Pulmonary artery endothelial cell (primary cell): ENCODE measurements at regions not wholly inside any gene's neighbourhood (a gene's known extent, or its start where the extent isn't known, plus 50 kb on each side); places are given as distances from the start of the nearest gene placed in this dataset.
"Not testable (repeated sequence)": the region's sequence is repeated elsewhere in the genome, so short reads cannot be mapped to it uniquely, and the experiment has no call there.

Experiments used
- DNase-seq: peaks from one replicate; pipeline ENCODE4 v3.0.0-alpha.2; 2011; ENCODE audit warnings: low read depth, low spot score

DNA sequence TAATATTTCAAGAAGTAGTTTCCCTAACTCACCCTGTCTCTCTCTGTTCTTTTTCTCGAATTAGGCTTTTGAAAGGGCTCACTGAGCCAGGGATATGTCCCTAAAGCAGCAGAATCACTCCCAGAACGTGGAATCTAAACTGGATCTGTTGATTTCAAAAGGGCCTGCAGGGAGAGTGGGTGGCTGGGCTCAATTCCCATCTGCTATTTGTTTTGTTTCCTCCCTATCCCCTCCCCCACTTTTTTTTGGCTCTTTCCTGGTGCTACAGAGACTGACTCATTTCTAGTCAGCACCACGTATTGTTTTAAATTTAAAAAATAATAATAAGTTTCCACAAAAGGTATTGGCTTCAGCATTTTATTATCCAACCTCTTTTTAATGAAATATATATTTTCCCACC is 961.5 kb downstream of the FAM181B start:
- DNase-seq, result no peak

DNA sequence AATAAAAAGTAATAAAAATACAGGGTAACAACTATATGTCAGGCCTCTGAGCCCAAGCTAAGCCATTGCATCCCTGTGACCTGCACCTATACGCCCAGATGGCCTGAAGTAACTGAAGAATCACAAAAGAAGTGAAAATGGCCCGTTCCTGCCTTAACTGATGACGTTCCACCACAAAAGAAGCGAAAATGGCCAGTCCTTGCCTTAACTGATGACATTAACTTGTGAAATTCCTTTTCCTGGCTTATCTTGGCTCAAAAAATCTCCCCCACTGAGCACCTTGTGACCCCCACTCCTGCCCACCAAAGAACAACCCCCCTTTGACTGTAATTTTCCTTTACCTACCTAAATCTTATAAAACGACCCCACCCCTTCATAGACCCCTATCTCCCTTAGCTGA is 963.8 kb downstream of the FAM181B start:
- not testable (repeated sequence) for DNase-seq

DNA sequence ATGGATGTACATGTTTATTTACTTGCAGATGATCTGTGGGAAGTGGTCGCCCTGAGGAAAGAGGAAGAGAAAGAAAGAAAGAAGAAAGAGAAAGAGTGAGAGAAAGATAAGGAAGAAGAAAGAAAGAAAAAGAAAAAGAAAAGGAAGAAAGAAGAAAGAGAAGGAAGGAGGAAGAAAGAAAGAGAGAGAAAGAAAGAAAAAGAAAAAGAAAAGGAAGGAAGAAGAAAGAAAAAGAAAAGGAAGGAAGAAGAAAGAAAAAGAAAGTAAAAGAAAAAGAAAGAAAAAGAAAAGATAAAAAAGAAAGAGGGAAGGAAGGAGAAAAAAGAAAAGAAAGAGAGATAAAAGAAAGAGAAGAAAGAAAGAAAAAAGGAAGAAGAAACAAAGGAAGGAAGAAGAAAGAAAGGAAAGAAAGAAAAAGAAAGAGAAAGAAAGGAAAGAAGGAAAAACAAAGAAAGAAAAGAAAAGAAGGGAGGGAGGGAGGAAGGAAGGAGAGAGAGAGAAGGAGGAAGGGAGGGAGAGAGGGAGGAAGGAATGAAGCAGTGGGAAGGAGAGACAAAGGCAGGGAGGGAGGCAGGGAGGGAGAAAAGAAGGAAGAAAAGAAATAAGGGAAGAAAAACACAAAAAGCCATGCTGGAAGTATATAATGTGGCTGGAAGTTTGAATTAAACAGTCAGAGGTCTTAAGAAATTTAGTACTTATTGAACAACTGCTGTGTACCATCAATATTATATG is 976.6 kb downstream of the FAM181B start:
- no peak for DNase-seq

DNA sequence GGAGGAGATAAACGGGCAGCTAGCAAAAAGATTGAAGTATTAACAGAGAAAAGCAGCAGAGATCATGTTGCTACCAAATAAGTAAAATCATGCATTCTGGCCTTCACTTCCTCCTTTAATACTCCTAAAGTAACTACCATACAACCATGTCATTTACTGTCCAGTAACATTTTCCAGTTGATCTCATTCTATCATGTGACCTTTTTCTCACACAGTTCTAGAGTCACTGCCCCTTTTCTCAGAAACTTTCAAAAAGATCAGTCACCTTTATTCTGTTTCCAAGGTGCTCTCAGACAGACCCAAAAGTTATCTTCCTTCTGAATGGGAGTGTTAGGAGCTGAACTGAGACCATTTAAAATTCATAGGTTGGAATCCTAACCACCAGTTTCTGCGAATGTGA is 984.4 kb downstream of the FAM181B start:
- DNase-seq, result no peak

DNA sequence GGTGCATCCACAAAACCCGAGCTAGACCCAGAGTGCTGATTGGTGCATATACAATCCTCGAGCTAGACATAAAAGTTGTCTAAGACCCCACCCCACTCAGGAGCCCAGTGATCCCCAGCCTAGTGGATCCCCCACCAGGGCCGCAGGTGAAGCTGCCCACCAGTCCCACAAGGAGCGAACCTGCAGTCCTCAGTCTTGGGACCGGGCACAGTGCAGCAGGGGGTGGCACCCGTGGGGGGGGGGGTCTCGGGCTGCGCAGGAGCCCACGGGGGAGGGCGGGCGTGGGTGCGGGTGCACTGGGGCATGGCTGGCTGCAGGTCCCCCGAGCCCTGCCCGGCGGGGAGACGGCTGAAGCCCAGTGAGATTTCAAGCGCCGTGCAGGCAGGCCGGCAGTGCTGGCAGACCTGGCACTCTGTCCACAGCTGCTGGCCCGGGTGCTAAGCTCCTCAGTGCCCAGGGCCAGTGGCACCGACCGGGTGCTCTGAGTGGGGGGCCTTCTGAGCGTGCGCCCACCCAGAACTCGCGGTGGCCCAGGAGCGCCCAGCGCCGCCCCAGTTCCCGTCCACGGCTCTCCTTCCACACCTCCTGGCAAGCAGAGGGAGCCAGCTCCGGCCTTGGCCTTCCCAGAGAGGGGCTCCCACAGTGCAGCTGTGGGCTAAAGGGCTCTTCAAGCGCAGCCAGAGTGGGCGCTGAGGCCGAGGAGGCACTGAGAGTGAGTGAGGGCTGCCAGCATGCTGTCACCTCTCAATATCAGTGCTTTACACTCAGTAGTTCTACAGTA is 989.1 kb downstream of the FAM181B start:
- no peak for DNase-seq

DNA sequence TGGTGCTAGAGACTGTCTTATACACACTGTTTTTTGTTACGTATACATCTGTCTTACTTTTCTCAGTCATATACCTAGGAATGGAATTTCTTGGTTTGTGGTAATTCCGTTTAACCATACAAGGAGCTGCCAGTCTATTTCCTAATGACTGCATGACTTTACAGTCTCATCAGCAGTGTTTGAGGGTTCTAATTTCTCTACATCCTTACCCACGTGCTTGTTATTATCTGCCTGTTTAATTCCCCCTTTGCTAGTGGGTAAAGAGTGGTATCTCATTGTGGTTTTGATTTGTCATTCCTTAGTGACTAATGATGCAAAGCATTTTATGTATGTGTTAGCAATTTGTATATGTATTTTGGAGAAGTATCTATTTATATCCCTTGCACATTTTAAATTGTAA is 1008.0 kb downstream of the FAM181B start:
- DNase-seq, result no peak

DNA sequence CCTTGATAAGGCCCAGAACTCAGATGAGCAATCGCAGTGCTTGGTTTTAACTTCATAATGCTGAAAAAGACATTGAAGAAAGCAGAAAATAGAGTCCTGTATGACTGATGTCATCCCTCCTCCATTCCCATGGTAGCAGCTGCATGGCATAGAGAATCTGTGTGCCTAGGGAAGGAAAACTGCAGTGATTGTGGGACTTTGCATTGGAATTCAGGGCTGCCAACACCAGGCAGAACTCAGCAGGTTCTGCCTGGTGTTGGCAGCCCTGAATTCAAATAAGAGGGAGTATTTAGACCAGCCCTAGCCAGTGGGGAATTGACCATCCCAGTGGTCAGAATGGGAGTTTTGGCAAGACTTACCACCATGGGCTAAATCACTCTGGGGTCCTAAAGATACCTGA is 1016.0 kb downstream of the FAM181B start:
- no peak for DNase-seq

DNA sequence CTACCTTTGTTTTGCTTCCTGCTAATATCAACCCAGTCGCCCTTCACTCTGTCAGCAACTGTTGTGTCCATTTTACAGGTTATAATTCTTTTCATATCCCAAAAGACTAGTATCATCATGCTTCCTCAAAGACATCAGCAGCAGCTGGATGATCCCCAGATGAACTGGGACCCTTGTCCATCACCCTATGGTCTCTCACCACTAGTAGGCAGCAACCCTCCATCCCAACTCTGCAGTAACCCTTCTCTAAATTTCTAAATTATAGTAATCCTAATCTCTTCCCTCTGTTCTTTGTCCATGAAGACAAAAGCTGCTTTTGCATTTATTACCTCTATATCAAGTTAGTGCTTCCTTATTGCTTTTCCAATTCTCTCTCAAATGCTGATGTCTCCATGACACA is 1025.8 kb downstream of the FAM181B start:
- DNase-seq, result no peak

DNA sequence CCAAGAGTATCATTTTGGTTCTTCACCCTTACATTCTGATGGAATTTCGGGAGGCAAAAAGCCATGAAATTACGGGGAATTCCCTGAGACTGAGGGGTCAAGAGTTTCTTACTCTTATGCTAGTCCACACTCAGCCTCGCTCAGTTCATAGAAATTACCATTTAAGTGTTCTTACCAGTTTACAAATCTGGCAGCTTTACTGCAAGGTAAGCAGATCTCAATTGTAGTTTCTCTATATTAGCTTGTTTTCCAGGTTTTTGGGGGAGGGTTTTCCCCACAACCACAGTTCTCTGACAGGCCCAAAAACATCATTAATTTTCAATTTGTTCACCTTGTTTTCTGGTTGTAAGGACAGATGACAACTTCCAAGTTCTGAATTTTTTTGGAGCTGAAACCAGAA is 1028.4 kb downstream of the FAM181B start:
- DNase-seq, result no peak

DNA sequence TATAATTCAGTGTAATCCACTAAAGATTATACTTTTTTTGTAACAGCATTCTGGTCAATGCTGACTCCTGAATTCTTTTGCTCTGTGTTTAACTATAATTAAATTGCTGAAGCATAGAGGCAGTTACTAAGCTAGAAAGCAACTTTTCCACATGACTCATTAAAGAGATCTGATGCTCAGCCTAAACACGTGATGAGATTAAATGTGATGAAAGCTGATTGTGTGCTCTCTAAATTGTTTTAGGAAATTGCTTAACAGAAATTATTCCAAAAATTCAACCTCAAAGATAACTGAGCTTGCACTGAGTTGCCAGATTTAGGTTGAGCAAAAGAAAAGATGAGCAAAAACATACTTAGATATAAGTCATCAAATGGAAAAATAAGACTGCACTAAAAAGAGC is 1033.6 kb downstream of the FAM181B start:
- DNase-seq, result no peak

DNA sequence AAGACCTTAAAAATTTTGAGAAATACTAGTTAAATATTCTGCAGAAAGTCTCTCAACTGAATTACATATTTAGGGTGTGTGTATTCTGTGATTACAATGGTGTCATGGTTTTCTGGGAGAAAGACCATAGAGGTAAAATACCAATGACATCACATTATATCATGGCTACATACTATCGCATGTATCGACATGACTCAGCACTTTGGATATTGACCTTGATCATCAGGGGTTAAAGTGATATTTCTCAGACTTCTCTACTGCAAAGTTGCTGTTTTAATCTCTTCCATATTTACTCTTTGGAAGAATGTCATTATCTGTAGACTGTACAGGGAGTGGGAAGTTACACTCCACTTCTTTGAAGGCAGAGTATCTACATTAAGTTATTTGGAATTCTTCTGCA is 1046.6 kb downstream of the FAM181B start:
- DNase-seq, result no peak

DNA sequence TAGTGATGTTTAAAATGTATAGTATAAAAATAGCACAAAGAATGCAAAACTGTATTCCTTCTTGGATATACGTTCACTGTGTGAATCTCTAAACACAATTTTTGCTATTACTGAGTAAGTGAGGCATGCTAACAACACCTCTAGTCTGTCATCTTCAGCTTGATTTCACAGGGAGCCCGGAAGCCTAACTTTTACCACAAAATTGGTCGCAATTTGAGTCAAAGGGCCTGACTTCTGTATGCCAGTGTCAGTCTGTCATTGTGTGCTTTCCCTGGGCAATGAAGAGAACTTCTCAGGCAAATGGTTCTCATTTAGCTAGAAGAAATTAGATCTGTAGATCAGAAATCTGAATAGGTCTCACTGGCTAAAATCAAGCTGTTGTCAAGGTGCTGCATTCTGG is 1059.5 kb downstream of the FAM181B start:
- DNase-seq, result no peak

DNA sequence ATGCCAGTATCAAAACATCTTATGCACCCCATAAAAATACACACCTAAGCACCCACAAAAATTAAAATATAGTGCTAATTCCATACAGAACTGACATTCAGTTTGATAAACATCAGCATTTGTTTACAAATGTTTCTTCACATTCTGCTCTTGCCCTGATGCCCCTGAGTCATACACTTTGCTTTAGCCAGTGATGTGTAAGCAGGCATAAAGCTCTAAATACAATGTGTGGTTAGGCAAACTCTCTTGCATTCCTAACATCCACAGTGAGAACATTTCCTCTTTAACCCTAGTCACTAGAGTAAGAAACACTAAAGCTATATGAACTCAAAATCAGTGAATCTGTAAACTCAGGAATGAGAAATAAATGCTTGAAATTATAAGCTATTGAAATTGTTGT is 1060.7 kb downstream of the FAM181B start:
- no peak for DNase-seq

DNA sequence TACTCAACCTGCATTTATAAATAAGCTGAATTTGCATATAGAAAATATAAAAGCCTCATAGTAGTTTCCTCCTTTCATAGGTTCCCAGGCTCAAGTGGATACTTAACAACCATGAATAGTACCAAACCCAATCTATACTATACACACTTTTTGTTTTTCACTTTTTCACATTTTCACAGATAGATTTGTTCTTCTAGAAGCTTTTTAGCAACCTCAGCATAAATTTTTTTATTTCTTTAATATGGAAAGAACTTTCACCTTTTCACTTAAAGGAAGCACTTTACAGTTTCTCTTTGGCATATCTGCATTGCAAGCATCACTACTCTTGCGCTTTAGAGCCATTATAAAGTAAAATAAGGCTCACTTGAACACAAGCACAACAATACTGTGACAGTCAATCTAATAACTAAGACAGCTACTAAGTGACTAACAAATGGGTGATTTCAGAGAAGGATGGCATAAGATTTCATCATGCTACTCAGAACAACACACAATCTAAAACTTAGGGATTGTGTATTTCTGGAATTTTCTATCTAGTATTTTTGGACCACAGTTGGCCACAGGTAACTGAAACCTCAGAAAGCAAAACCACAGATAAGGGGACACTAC is 1063.6 kb downstream of the FAM181B start:
- no peak for DNase-seq

DNA sequence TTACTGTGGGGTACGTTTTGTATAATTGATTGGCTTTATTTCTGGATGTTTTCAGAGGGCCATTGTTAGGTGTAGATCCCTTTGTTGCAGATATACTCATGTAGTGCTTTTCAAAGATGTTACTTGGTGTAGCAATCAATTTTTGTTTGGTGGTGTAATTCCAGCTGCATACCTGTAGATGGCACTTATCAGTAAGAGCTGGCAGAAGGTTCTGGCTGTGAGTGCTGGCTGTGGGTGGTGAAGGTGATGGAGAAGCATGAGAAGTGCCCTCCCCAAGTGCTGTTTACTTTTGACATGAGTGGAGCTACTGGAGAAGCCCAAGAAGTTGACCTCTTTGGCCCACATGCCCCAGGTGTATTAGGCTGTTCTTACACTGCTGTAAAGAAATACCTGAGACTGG is 1074.9 kb downstream of the FAM181B start:
- no peak for DNase-seq

DNA sequence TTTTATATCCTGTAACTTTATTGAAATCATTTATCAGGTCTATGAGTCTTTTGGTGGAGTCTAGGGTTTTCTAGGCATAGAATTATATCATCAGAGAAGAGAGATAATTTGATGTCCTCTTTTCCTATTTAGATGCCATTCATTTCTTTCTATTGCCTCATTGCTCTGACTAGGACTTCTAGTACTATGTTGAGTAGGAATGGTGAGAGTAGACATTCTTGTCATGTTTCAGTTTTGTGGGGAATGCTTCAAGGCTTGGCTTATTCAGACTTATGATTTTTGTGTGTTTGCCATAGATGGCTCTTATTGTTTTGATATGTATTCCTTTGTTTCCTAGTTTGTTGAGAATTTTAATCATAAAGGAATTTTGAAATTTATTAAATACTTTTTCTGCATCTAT is 1078.3 kb downstream of the FAM181B start:
- no peak for DNase-seq

DNA sequence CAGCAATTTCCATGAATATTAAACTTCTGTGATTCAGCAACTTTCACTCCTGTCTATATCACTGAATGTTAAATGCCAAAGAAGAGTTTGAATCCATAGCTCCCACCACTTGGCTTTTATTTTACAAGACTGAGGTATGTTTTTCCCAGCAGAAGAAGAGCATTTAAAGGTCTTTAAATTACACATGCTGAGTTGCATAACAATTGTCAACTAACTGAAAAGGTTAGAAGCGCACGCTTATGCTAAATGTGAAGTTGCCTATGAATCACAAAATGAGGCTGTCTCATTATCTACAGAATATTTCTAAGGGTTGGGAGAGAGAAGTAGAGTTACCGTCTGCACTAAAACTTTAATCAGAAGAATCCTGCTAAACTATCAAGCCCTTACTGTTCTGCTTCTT is 1086.3 kb downstream of the FAM181B start:
- no peak for DNase-seq

DNA sequence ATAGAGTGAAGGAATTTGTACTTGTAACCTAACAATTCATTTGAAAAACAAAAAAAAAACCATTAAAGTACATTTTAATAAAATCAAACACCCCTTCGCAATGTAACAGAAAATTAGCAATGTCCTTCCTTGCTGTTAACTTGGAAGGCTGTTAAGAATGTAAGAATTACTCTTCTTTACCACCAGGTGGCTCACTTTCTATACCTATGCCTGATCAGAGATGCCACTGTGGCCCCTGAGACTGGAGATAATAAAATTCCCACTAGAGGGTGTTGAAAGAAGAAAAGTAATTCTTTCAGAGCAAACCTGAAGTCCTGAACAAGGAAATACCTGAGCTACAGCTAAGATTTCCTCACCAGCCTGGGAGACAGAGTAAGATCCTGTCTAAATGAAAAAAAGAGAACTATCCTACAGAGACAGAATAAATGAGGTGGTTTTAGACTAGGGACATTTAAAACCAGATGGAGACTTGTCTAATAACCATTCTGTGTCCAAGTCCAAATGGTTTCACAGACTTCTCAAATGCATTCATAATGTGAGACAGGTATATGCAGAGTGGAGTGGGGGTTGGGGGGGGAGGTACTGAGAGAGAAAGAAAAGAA is 1089.3 kb downstream of the FAM181B start:
- DNase-seq, result no peak

DNA sequence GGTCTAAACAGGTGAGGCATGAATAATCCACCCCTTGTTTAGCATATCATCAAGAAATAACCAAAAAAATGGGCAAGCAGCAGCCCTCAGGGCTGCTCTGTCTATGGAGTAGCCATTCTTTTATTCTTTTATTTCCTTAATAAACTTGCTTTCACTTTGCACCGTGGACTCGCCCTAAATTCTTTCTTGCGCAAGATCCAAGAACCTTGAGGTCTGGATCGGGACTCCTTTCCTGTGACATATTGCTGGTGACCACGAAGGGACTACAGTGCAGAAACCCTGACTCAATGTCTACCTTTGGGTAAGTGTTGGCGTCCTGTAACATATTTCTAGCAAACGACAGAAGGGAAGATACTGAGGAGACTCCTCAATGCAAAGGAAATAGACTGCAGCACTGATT is 1099.2 kb downstream of the FAM181B start:
- DNase-seq, result no peak

DNA sequence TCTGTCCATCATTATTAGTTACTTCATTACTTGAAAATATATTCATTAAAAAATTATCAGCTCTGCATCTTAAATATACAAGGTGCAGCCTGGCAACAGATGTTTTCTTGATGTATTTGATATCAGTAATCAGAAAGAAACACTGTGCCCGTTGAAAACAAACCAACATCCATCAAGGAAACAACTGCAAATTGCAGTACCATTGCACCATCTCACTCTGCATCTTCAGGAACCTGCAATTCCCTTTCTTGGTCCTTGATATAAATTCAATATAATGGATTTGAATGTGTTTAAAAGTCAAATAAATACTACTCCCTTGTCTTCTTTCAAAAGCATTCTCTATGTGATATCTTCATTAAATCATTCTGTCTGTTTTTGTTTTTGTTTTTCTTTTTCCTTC is 1131.2 kb downstream of the FAM181B start:
- DNase-seq, result no peak

DNA sequence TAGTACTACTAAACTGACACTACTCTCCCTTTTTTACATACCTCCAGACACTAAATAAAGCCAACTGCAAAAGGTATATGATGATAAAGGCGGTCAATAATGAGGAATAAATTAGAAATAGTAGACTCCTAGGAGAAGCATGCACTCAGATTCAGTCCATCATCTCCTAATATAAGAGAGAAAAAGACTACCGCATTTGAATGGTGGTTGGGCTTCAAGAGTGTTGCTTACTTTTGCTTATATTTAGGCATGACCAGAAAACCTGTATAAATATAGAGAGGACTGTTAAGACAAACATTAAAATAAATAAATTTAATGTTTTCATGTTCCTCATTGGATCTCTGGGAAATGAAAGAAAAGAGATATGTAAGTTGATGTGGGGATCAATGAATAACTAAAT is 1137.0 kb downstream of the FAM181B start:
- no peak for DNase-seq

DNA sequence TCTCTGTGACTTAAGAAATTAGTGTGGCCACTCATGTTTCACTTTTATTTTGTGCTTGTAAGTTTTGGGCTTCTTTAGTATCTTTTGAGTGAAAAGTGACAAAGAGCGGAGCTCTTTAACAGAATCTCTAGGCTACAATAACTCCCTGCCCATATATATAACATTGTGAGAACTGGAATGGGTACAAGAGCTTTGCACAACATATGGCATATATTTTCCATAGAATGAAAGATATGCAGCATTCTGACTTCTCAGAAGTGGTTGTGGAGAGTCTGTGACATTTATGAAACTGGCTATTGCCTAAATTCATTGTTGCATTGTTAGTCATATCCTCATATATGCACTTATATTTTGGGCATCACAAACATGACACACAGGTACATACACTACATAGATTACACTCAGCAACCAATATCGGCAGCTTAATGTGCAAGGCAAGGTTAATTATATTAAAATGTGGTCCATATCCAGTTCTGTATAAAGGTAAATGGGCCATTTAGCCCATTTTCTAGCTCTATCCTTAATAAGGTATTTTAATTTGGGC is 1148.2 kb downstream of the FAM181B start:
- DNase-seq, result no peak
